OCI-LY3 (cell line): ENCODE measurements at regions not wholly inside any gene's neighbourhood (a gene's known extent, or its start where the extent isn't known, plus 50 kb on each side); places are given as distances from the start of the nearest gene placed in this dataset.

ENCODE experiments used
- H2AFZ ChIP-seq: fragments of 200-600, 300-600 bp; shearing (Covaris generic); 2 replicates; pipeline ENCODE4 v1.6.0; 2014; ENCODE audit warnings: antibody characterized with exemption, low read depth, low read length
- H3K27ac ChIP-seq: fragments of 200-600, 300-600 bp; sonication (generic); 2 replicates; pipeline ENCODE4 v1.5.1; 2014; ENCODE audit warnings: mild to moderate bottlenecking, low read length, moderate library complexity, mixed read lengths
- H3K27me3 ChIP-seq: fragments of 200-600, 300-600 bp; sonication (generic); 2 replicates; pipeline ENCODE4 v1.6.1; 2014; ENCODE audit warnings: low read depth, low read length, mixed read lengths
- H3K36me3 ChIP-seq: fragments of 200-600, 300-600 bp; sonication (generic); replicated peaks from 2 replicates; pipeline ENCODE3; 2014; ENCODE audit warnings: low read depth, low read length, mixed read lengths
- H3K4me1 ChIP-seq: fragments of 300-600, 200-600 bp; sonication (generic); 2 replicates; pipeline ENCODE4 v1.6.1; 2014; ENCODE audit warnings: low read length, mixed read lengths
- H3K4me2 ChIP-seq: fragments of 200-600, 300-600 bp; sonication (generic); 2 replicates; pipeline ENCODE4 v1.6.1; 2014; ENCODE audit warnings: low read length, mixed read lengths
- H3K4me3 ChIP-seq: fragments of 300-600, 200-600 bp; sonication (generic); 2 replicates; pipeline ENCODE4 v1.5.1; 2014; ENCODE audit warnings: antibody characterized with exemption, mild to moderate bottlenecking, low read length, moderate library complexity
- H3K79me2 ChIP-seq: fragments of 300-600, 200-600 bp; shearing (Covaris generic); 2 replicates; pipeline ENCODE4 v1.6.1; 2014; ENCODE audit warnings: mild to moderate bottlenecking, low read length, mixed read lengths
- H3K9ac ChIP-seq: fragments of 300-600, 200-600 bp; shearing (Covaris generic); 2 replicates; pipeline ENCODE4 v1.6.0; 2014; ENCODE audit warnings: mild to moderate bottlenecking, low read length, moderate library complexity
- H3K9me3 ChIP-seq: fragments of 200-600, 300-600 bp; shearing (Covaris generic); 2 replicates; pipeline ENCODE4 v1.6.1; 2014; ENCODE audit warnings: low read length, mixed read lengths; ENCODE audit not compliant: insufficient read depth
- H4K20me1 ChIP-seq: fragments of 200-600, 300-600 bp; sonication (generic); 2 replicates; pipeline ENCODE4 v1.6.1; 2016; ENCODE audit warnings: low read length, mixed read lengths; ENCODE audit not compliant: insufficient read depth
- EZH2phosphoT487 ChIP-seq: fragments of 200-600 bp; shearing (Covaris generic); IDR thresholded peaks from 2 replicates; pipeline ENCODE4 v1.6.1; 2018; ENCODE audit warnings: antibody characterized with exemption, mixed run types, low read depth
- TF ChIP-seq, protein P1 (sequence below): fragments of 200-600, 300-600 bp; sonication (generic); IDR thresholded peaks from 2 replicates; pipeline ENCODE4 v1.5.1; 2014; ENCODE audit warnings: antibody characterized with exemption, low read length, low read depth

DNA sequence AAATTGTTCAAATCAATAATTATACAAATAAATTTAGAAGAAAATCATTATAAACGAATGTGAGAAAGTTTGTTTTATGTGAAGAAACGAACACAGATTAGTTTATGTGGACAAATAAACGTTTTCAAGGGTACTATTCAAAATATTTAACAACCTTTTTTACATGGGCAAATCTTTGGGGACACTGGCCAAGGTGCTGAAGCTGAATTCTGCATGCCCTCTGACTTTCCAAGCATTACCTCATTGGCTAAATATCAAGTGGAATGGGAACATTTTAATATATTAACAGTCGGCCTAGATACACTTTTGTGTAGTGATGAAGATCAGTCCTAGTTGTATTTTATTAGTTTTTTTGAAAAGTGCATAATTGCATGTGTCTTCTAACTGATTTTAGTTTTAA is 636.4 kb upstream of the DPPA4 start:
- H3K4me3 ChIP-seq = no peak overlapping the region
- no peak for TF ChIP-seq EZH2phosphoT487
- TF ChIP-seq, protein P1, sequence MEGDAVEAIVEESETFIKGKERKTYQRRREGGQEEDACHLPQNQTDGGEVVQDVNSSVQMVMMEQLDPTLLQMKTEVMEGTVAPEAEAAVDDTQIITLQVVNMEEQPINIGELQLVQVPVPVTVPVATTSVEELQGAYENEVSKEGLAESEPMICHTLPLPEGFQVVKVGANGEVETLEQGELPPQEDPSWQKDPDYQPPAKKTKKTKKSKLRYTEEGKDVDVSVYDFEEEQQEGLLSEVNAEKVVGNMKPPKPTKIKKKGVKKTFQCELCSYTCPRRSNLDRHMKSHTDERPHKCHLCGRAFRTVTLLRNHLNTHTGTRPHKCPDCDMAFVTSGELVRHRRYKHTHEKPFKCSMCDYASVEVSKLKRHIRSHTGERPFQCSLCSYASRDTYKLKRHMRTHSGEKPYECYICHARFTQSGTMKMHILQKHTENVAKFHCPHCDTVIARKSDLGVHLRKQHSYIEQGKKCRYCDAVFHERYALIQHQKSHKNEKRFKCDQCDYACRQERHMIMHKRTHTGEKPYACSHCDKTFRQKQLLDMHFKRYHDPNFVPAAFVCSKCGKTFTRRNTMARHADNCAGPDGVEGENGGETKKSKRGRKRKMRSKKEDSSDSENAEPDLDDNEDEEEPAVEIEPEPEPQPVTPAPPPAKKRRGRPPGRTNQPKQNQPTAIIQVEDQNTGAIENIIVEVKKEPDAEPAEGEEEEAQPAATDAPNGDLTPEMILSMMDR = no peak
- no peaks in the 10 kb centered on the region for H3K4me1 ChIP-seq
- no peaks in the 10 kb centered on the region for H3K79me2 ChIP-seq
- no peak overlapping the region for H3K4me2 ChIP-seq
- H3K9ac ChIP-seq = no peak overlapping the region
- H2AFZ ChIP-seq = no peak overlapping the region
- no peaks in the 10 kb centered on the region; the same call in 1 of the 2 replicates for H3K9me3 ChIP-seq
- no peak overlapping the region for H3K27ac ChIP-seq
- H3K27me3 ChIP-seq = no peaks in the 10 kb centered on the region
- H3K36me3 ChIP-seq = no peaks in the 10 kb centered on the region
- no peaks in the 10 kb centered on the region for H4K20me1 ChIP-seq

DNA sequence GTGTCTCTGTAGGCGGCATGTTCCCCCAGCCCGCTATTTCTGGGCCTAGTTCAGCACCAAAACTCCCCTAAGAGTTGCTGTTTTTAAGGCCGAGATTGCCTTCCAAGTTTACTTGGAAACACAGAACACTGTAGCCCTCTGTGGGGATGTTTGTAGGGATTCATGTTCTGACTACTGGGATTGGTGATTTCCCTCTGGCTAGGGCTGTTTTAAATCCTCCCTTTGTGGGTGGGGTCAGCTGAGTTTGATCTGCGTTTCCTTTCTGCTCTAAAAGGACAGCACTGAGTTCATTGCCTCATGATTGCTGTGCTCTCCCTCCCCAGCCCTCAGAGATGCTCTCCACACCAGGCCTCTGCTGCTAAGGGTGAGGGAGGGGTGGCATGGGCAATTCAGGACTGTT is 640.6 kb upstream of the DPPA4 start:
- no peak overlapping the region for H3K4me2 ChIP-seq
- TF ChIP-seq, protein P1 = no peak
- TF ChIP-seq EZH2phosphoT487 = no peak
- no peaks in the 10 kb centered on the region; the same call in 1 of the 2 replicates for H3K9me3 ChIP-seq
- no peak overlapping the region for H3K4me3 ChIP-seq
- H3K27me3 ChIP-seq = no peaks in the 10 kb centered on the region
- no peak overlapping the region; the same call in 1 of the 2 replicates for H2AFZ ChIP-seq
- no peaks in the 10 kb centered on the region for H3K4me1 ChIP-seq
- H3K27ac ChIP-seq = no peak overlapping the region
- H3K36me3 ChIP-seq = no peaks in the 10 kb centered on the region
- no peaks in the 10 kb centered on the region for H4K20me1 ChIP-seq
- H3K79me2 ChIP-seq = no peaks in the 10 kb centered on the region
- H3K9ac ChIP-seq = no peak overlapping the region

DNA sequence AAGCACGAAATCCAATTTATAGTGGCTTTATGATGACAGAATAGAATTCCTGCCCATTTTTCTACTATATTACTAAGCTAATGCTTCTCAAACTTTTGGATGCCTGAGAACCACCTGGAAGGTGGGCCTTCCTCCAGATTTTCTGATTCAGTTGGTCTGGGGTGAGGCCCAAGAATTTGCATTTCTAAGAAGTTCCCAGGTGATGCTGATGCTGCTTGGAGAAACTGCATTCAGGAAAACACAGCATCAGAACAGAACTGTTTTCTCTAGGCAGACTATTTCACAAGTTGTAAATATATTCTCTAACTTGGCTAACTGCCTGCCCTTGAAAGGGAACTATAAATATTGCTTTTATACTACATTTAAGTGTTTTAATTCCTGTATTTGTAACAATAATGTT is 644.9 kb upstream of the DPPA4 start:
- Histone ChIP-seq H3K36me3 (no peaks in the 10 kb centered on the region), H3K9ac (no peak overlapping the region), H3K4me3 (no peak overlapping the region), H3K27ac (no peak overlapping the region), H3K27me3 (no peaks in the 10 kb centered on the region), H2AFZ (no peak overlapping the region), H3K79me2 (no peaks in the 10 kb centered on the region), H3K4me2 (no peak overlapping the region), H4K20me1 (no peaks in the 10 kb centered on the region), H3K9me3 (no peaks in the 10 kb centered on the region), H3K4me1 (no peaks in the 10 kb centered on the region)
- no peak for TF ChIP-seq EZH2phosphoT487
- TF ChIP-seq, protein P1 = no peak

DNA sequence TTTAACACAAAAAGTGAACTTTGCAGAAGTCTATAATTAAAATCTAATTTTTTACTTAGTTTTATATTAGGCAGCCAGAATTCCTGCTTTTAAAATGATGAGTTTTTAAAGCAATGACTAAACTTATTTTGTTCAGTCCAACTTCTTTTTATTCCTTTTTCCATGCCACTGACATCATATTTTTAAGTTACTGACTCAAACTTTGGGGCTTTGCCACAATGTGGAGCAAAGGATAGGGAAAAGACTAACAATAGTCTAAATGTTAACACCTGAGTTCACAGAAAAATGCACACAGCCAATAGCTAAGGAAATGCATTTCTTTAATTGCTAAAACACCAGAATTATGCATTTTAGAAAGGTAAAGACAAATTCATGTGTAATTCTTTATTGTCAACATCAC is 647.6 kb upstream of the DPPA4 start:
- no peak for TF ChIP-seq EZH2phosphoT487
- TF ChIP-seq, protein P1 = no peak
- Histone ChIP-seq H3K4me1 (no peaks in the 10 kb centered on the region), H4K20me1 (no peaks in the 10 kb centered on the region), H3K27me3 (no peaks in the 10 kb centered on the region), H2AFZ (no peak overlapping the region), H3K9me3 (no peaks in the 10 kb centered on the region), H3K9ac (no peak overlapping the region), H3K4me2 (no peak overlapping the region), H3K27ac (no peak overlapping the region), H3K4me3 (no peak overlapping the region), H3K79me2 (no peaks in the 10 kb centered on the region), H3K36me3 (no peaks in the 10 kb centered on the region)
